Breast epithelium (tissue), 4 donors: ENCODE measurements at regions not wholly inside any gene's neighbourhood (a gene's known extent, or its start where the extent isn't known, plus 50 kb on each side); places are given as distances from the start of the nearest gene placed in this dataset.

ENCODE experiments used
- DNase-seq, 2 donors: peaks; one replicate each; pipeline ENCODE4 v3.0.0-alpha.2; 2019; ENCODE audit warnings: low spot score in 2 of 2
- H3K27ac ChIP-seq, 2 donors: fragments of 200-600 bp; sonication (generic) in 1 of 2; one replicate each; pipeline ENCODE4 v1.5.1; 2016 to 2019; ENCODE audit warnings: mild to moderate bottlenecking in 1 of 2
- H3K27me3 ChIP-seq, 2 donors: fragments of 200-600 bp; sonication (generic) in 1 of 2; one replicate each; pipeline versions ENCODE4 v1.5.1 to v1.6.0; 2017 to 2019; ENCODE audit warnings: control low read depth in 1 of 2, mild to moderate bottlenecking in 1 of 2
- H3K36me3 ChIP-seq: fragments of 200-600 bp; one replicate; pipeline ENCODE4 v1.5.1; 2019
- H3K4me1 ChIP-seq, 2 donors: fragments of 200-600 bp; sonication (generic); one replicate each; pipeline ENCODE4 v1.5.1; 2016 to 2019; ENCODE audit warnings: control low read depth in 1 of 2
- H3K4me3 ChIP-seq, 3 donors: fragments of 200-600 bp; sonication (generic); 1 replicate in 2 of 3; 2 replicates in 1 of 3; pipeline ENCODE4 v1.5.1; 2016 to 2019; ENCODE audit warnings: mild to moderate bottlenecking in 3 of 3, moderate library complexity in 2 of 3
- H3K9me3 ChIP-seq, 2 donors: fragments of 200-600 bp; sonication (generic) in 1 of 2; one replicate each; pipeline ENCODE4 v1.5.1; 2016 to 2019; ENCODE audit warnings: control low read depth in 1 of 2
- CTCF ChIP-seq, 3 donors: fragments of 450-650 bp; IDR thresholded peaks; one replicate each; pipeline ENCODE4 v1.5.1; 2016 to 2017; ENCODE audit warnings: antibody characterized with exemption in 3 of 3, mild to moderate bottlenecking in 3 of 3, moderate library complexity in 3 of 3
- POLR2A ChIP-seq: fragments of 450-650 bp; IDR thresholded peaks from one replicate; pipeline ENCODE4 v1.6.1; 2016; ENCODE audit warnings: antibody characterized with exemption, mild to moderate bottlenecking, moderate library complexity
- POLR2AphosphoS5 ChIP-seq, 3 donors: sonication (generic); formaldehyde crosslinking; IDR thresholded peaks; one replicate each; pipeline ENCODE4 v1.6.1; 2017; ENCODE audit warnings: antibody characterized with exemption in 3 of 3
- intact Hi-C: fragments of 100-400 bp; cut with DNase I; formaldehyde crosslinking; loops from one replicate; pipeline ENCODE4 v1.15.1; 2023; ENCODE audit warnings: low total_unique reads

GRCh38 chr3:56885453-56885852, 83.7 kb upstream of the ARHGEF3 start:
- no peak for TF ChIP-seq POLR2AphosphoS5 (IDR thresholded peaks at IDR 0.05)
- no peak for TF ChIP-seq POLR2A
- TF ChIP-seq CTCF (IDR thresholded peaks at IDR 0.05): no peak
- Histone ChIP-seq H3K4me3 (no peak overlapping the region), H3K27me3 (no peaks in the 10 kb centered on the region), H3K4me1 (no peaks in the 10 kb centered on the region), H3K27ac (no peak overlapping the region), H3K36me3 (no peaks in the 10 kb centered on the region), H3K9me3 (no peaks in the 10 kb centered on the region)
- DNase-seq: no peak
- intact Hi-C loops: no loop called here

- TF ChIP-seq POLR2A (no peak), CTCF (IDR thresholded peaks at IDR 0.05) (no peak), POLR2AphosphoS5 (IDR thresholded peaks at IDR 0.05) (no peak)
- no peak overlapping the region for H3K27ac ChIP-seq
- no peaks in the 10 kb centered on the region for H3K9me3 ChIP-seq
- no peaks in the 10 kb centered on the region for H3K4me1 ChIP-seq
- no peaks in the 10 kb centered on the region for H3K27me3 ChIP-seq
- H3K4me3 ChIP-seq: no peak overlapping the region
- no peak for DNase-seq
- no peaks in the 10 kb centered on the region for H3K36me3 ChIP-seq
- intact Hi-C loops: no loop called here
These were observed 82.6 kb upstream of the ARHGEF3 start for GRCh38 chr3:56884387-56884786.

GRCh38 chr3:56883828-56884227, 82.1 kb upstream of the ARHGEF3 start:
- H3K4me3 ChIP-seq: no peak overlapping the region
- H3K27me3 ChIP-seq: no peaks in the 10 kb centered on the region
- H3K4me1 ChIP-seq: no peaks in the 10 kb centered on the region
- intact Hi-C loops: no loop called here
- TF ChIP-seq POLR2AphosphoS5 (IDR thresholded peaks at IDR 0.05) (no peak), POLR2A (no peak), CTCF (IDR thresholded peaks at IDR 0.05) (no peak)
- no peaks in the 10 kb centered on the region for H3K9me3 ChIP-seq
- H3K27ac ChIP-seq: no peak overlapping the region
- DNase-seq: no peak
- no peaks in the 10 kb centered on the region for H3K36me3 ChIP-seq

GRCh38 chr3:56882896-56883295, 81.1 kb upstream of the ARHGEF3 start:
- H3K9me3 ChIP-seq: no peaks in the 10 kb centered on the region
- no peak overlapping the region for H3K4me3 ChIP-seq
- intact Hi-C loops: no loop called here
- no peaks in the 10 kb centered on the region for H3K4me1 ChIP-seq
- H3K27me3 ChIP-seq: no peaks in the 10 kb centered on the region
- no peak for DNase-seq
- no peaks in the 10 kb centered on the region for H3K36me3 ChIP-seq
- H3K27ac ChIP-seq: no peak overlapping the region
- TF ChIP-seq CTCF (IDR thresholded peaks at IDR 0.05) (no peak), POLR2A (no peak), POLR2AphosphoS5 (IDR thresholded peaks at IDR 0.05) (no peak)

- H3K36me3 ChIP-seq: no peaks in the 10 kb centered on the region
- no peaks in the 10 kb centered on the region for H3K9me3 ChIP-seq
- intact Hi-C loops: no loop called here
- no peaks in the 10 kb centered on the region for H3K27me3 ChIP-seq
- DNase-seq: no peak
- H3K4me1 ChIP-seq: no peaks in the 10 kb centered on the region
- no peak overlapping the region for H3K4me3 ChIP-seq
- TF ChIP-seq CTCF (IDR thresholded peaks at IDR 0.05): no peak
- no peak for TF ChIP-seq POLR2AphosphoS5 (IDR thresholded peaks at IDR 0.05)
- TF ChIP-seq POLR2A: no peak
- H3K27ac ChIP-seq: no peak overlapping the region
These were observed 80.1 kb upstream of the ARHGEF3 start for GRCh38 chr3:56881841-56882240.
